CD8-positive, alpha-beta memory T cell (primary cell): ENCODE measurements at regions not wholly inside any gene's neighbourhood (a gene's known extent, or its start where the extent isn't known, plus 50 kb on each side); places are given as distances from the start of the nearest gene placed in this dataset.
"Not testable (repeated sequence)": the region's sequence is repeated elsewhere in the genome, so short reads cannot be mapped to it uniquely, and the experiment has no call there.

Source experiments
- CTCF ChIA-PET: fragments of 350-600 bp; sonication (Branson Sonifier 250); formaldehyde crosslinking; loops from one replicate; lab custom pipeline; 2021; ENCODE audit warnings: antibody characterized with exemption; lab: Charles Lee
- POLR2A ChIA-PET: fragments of 350-600 bp; sonication (Branson Sonifier 250); formaldehyde crosslinking; loops from one replicate; lab custom pipeline; 2021; ENCODE audit warnings: antibody characterized with exemption; lab: Charles Lee
- DNase-seq, 5 donors: peaks; one replicate each; pipeline versions ENCODE4 v3.0.0 to v3.0.0-alpha.2; 2020 to 2022; ENCODE audit warnings: mixed read lengths in 1 of 5
- H3K27ac ChIP-seq: one replicate; pipeline ENCODE4 v1.7.0; 2013; ENCODE audit warnings: low read depth, mild to moderate bottlenecking, low read length, moderate library complexity
- H3K27me3 ChIP-seq: 2 replicates; pipeline ENCODE4 v1.7.0; 2013; ENCODE audit warnings: low read length, mild to moderate bottlenecking; ENCODE audit not compliant: insufficient read depth, poor library complexity, severe bottlenecking
- H3K36me3 ChIP-seq: 2 replicates; pipeline ENCODE4 v1.7.0; 2013; ENCODE audit warnings: mild to moderate bottlenecking, low read length, moderate library complexity; ENCODE audit not compliant: insufficient read depth
- H3K4me1 ChIP-seq: 2 replicates; pipeline ENCODE4 v1.7.0; 2013; ENCODE audit warnings: mild to moderate bottlenecking, low read length, moderate library complexity; ENCODE audit not compliant: insufficient read depth
- H3K4me3 ChIP-seq: 2 replicates; pipeline ENCODE4 v1.7.0; 2013; ENCODE audit warnings: mild to moderate bottlenecking, low read length
- H3K9me3 ChIP-seq: 2 replicates; pipeline ENCODE4 v1.7.0; 2013; ENCODE audit warnings: mild to moderate bottlenecking, low read length
- H3K27ac Mint-ChIP-seq, 8 donors: one replicate each; pipeline ENCODE4 v1.8.0; 2020 to 2021; ENCODE audit warnings: mixed read lengths in 8 of 8, mild to moderate bottlenecking in 6 of 8, inconsistent platforms in 3 of 8, moderate library complexity in 3 of 8
- H3K27me3 Mint-ChIP-seq, 2 donors: one replicate each; pipeline ENCODE4 v1.8.0; 2020 to 2021; ENCODE audit warnings: mixed read lengths in 2 of 2, mild to moderate bottlenecking in 1 of 2, moderate library complexity in 1 of 2
- H3K36me3 Mint-ChIP-seq, 3 donors: one replicate each; pipeline ENCODE4 v1.8.0; 2020 to 2021; ENCODE audit warnings: mixed read lengths in 3 of 3, inconsistent platforms in 1 of 3, mild to moderate bottlenecking in 1 of 3
- H3K4me1 Mint-ChIP-seq, 3 donors: one replicate each; pipeline ENCODE4 v1.8.0; 2020 to 2021; ENCODE audit warnings: mixed read lengths in 3 of 3, inconsistent platforms in 1 of 3, mild to moderate bottlenecking in 1 of 3
- H3K4me3 Mint-ChIP-seq, 7 donors: one replicate each; pipeline ENCODE4 v1.8.0; 2020 to 2021; ENCODE audit warnings: mixed read lengths in 7 of 7, mild to moderate bottlenecking in 6 of 7, moderate library complexity in 4 of 7, inconsistent platforms in 2 of 7
- H3K9me3 Mint-ChIP-seq, 5 donors: one replicate each; pipeline ENCODE4 v1.8.0; 2020 to 2022; ENCODE audit warnings: mixed read lengths in 5 of 5, mild to moderate bottlenecking in 3 of 5, moderate library complexity in 2 of 5, inconsistent platforms in 1 of 5

DNA sequence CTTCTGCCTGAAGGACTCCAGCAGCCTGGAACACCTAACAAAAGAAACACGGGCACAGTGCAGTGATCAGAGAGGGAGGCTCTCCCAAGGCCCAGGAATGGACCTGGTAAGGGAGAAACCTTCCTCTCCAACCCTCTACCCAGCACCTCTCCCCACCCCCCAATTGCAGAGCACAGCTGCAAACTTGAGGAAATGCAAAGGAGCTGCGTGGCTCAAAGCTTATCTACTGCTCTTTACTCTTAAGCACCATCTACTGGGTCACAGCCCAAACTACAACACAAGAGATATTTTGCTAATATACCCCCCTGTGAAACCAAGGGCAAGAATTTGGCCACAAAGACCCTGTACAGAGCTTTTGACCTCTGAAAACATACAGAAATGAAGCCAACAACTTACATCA, 328.3 kb downstream of the OXSM start:
- H3K36me3 ChIP-seq = no peaks in the 10 kb centered on the region
- no peaks in the 10 kb centered on the region for H3K36me3 Mint-ChIP-seq
- no peak overlapping the region for H3K4me3 Mint-ChIP-seq
- H3K27ac Mint-ChIP-seq = no peak overlapping the region
- no peak overlapping the region for H3K4me3 ChIP-seq
- no peaks in the 10 kb centered on the region for H3K4me1 Mint-ChIP-seq
- ChIA-PET CTCF (no interaction called here), POLR2A (no interaction called here)
- no peaks in the 10 kb centered on the region for H3K9me3 ChIP-seq
- no peaks in the 10 kb centered on the region for H3K4me1 ChIP-seq
- peaks cover 3 to 7% (median 6%) of the 10 kb centered on the region in 5 donors for H3K9me3 Mint-ChIP-seq
- no peaks in the 10 kb centered on the region for H3K27me3 ChIP-seq
- no peak overlapping the region for H3K27ac ChIP-seq
- H3K27me3 Mint-ChIP-seq = no peaks in the 10 kb centered on the region
- no peak for DNase-seq

DNA sequence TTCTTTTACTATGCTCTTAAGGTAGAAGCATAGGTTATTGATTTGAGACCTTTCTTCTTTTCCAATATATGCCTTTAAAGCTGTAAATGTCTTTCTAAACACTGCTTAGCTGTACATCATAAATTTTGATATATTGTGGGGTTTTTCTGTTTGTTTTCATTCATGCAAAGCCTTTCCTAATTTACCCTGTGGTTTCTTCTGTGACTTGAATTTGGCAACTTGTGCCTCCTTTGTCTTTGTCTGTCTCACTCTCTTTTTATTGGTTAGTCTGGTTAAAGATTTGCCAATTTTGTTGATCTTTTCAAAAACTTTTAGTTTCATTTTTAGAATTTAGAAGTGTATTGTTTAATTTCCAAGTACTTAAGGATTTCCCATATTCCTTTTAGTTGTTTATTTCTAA, 343.1 kb downstream of the OXSM start:
- Histone ChIP-seq H3K27ac (no peak overlapping the region), H3K36me3 (no peaks in the 10 kb centered on the region), H3K4me1 (no peaks in the 10 kb centered on the region), H3K27me3 (no peaks in the 10 kb centered on the region), H3K9me3 (no peaks in the 10 kb centered on the region), H3K4me3 (no peak overlapping the region)
- CTCF ChIA-PET = no interaction called here
- H3K4me1 Mint-ChIP-seq = no peaks in the 10 kb centered on the region
- H3K27me3 Mint-ChIP-seq = no peaks in the 10 kb centered on the region
- H3K4me3 Mint-ChIP-seq = no peak overlapping the region
- peaks cover 0 to 1% (median 0%) of the 10 kb centered on the region in 3 donors for H3K36me3 Mint-ChIP-seq
- DNase-seq = no peak
- no peak overlapping the region for H3K27ac Mint-ChIP-seq
- H3K9me3 Mint-ChIP-seq = peaks cover 0 to 4% (median 2%) of the 10 kb centered on the region in 5 donors
- POLR2A ChIA-PET = no interaction called here

DNA sequence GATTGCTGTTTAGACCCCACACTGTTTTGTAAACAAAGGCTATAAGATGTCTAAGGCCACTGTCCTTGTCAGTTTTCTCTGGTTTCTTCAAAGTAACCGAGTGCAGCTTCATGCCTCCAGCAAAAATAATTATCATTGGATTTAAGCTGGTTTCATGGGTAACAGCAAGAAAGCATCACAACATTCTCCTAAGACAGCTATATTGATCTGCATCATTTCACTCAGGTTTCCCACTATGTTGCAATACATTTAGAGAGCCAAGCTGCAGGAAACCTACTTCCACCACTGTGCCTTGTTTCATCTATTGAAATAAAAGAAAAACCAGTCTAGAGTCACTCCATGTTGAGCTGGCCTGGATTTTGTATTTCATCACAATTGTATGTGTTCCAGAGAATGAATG, 351.4 kb downstream of the OXSM start:
- Mint-ChIP-seq H3K4me1 (no peaks in the 10 kb centered on the region), H3K27me3 (no peaks in the 10 kb centered on the region), H3K27ac (no peak overlapping the region), H3K4me3 (no peak overlapping the region), H3K9me3 (peaks cover 0 to 10% (median 8%) of the 10 kb centered on the region in 5 donors), H3K36me3 (peaks cover 0 to 1% (median 0%) of the 10 kb centered on the region in 3 donors)
- Histone ChIP-seq H3K27ac (no peak overlapping the region), H3K4me1 (no peaks in the 10 kb centered on the region), H3K4me3 (no peak overlapping the region), H3K27me3 (no peaks in the 10 kb centered on the region), H3K36me3 (no peaks in the 10 kb centered on the region), H3K9me3 (no peaks in the 10 kb centered on the region)
- no peak for DNase-seq
- POLR2A ChIA-PET = no interaction called here
- CTCF ChIA-PET = no interaction called here

DNA sequence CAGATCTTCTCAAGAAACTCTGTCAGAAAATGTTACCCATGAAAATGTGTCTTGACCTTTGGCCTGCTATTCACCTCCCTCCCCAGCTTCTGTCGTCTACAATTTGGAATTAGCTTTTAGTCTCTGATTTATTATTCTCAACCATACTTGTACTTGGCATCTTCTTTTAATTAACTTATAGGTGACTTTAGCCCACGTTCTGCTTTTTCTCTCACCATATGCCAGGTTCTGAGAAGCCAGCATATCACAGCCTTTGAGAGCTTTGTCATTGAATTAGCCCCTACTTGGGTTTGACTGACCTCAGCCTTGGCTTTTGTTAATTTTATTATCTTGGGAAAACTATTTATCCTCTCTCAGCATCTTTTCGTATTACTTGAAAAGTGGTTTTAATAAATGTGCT, 355.9 kb downstream of the OXSM start:
- DNase-seq = no peak
- H3K36me3 Mint-ChIP-seq = no peaks in the 10 kb centered on the region
- peaks cover 3 to 8% (median 6%) of the 10 kb centered on the region in 5 donors for H3K9me3 Mint-ChIP-seq
- Histone ChIP-seq H3K27ac (no peak overlapping the region), H3K4me3 (no peak overlapping the region), H3K9me3 (no peaks in the 10 kb centered on the region), H3K4me1 (no peaks in the 10 kb centered on the region), H3K36me3 (no peaks in the 10 kb centered on the region), H3K27me3 (no peaks in the 10 kb centered on the region)
- CTCF ChIA-PET = no interaction called here
- H3K4me1 Mint-ChIP-seq = no peaks in the 10 kb centered on the region
- no peak overlapping the region for H3K27ac Mint-ChIP-seq
- H3K4me3 Mint-ChIP-seq = no peak overlapping the region
- no peaks in the 10 kb centered on the region for H3K27me3 Mint-ChIP-seq
- POLR2A ChIA-PET = no interaction called here

DNA sequence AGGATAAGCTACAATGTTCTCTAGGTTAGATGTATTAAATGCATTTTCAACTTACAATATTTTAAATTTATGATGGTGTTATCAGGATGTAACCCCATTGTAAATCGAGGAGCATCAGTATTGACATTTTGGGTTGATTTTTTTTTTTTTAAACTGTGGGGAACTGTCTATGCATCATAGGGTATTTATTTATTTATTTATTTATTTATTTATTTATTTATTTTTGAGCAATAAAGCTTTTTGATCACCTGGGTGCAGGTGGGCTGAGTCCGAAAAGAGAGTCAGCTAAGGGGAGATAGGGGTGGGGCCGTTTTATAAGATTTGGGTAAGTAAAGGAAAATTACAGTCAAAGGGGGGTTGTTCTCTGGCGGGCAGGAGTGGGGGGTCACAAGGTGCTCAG, 367.5 kb downstream of the OXSM start:
- H3K27ac Mint-ChIP-seq, DNase-seq, H3K36me3 Mint-ChIP-seq, H3K4me1 Mint-ChIP-seq, H3K27me3 ChIP-seq, H3K27me3 Mint-ChIP-seq, H3K36me3 ChIP-seq, H3K4me1 ChIP-seq, POLR2A ChIA-PET, CTCF ChIA-PET, H3K9me3 Mint-ChIP-seq, H3K4me3 ChIP-seq, H3K27ac ChIP-seq, H3K9me3 ChIP-seq, H3K4me3 Mint-ChIP-seq: not testable (repeated sequence)

DNA sequence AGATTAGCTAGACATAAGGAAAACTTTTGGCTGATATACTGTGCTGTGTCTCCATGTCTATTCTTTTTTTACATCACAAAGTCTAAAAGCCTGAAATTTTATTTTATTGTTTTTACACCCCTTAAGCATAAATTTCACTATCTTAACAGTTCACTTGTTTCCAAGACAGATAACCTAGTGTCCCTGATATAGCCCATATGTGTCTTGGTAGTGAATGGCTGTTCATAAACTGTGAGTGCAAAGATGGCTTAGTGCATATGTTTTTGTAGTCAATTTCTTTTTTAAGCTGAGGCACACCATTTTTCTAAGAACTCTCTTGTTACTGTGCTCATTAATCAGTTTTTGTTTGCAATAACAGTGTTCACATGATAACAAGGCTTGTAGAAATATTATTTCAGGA, 381.1 kb downstream of the OXSM start:
- ChIA-PET CTCF (no interaction called here), POLR2A (no interaction called here)
- Mint-ChIP-seq H3K9me3 (peaks cover 2 to 10% (median 5%) of the 10 kb centered on the region in 5 donors), H3K27ac (no peak overlapping the region), H3K4me3 (no peak overlapping the region), H3K27me3 (no peaks in the 10 kb centered on the region), H3K4me1 (no peaks in the 10 kb centered on the region), H3K36me3 (no peaks in the 10 kb centered on the region)
- Histone ChIP-seq H3K9me3 (no peaks in the 10 kb centered on the region), H3K4me1 (no peaks in the 10 kb centered on the region), H3K27ac (no peak overlapping the region), H3K27me3 (no peaks in the 10 kb centered on the region), H3K36me3 (no peaks in the 10 kb centered on the region), H3K4me3 (no peak overlapping the region)
- no peak for DNase-seq

DNA sequence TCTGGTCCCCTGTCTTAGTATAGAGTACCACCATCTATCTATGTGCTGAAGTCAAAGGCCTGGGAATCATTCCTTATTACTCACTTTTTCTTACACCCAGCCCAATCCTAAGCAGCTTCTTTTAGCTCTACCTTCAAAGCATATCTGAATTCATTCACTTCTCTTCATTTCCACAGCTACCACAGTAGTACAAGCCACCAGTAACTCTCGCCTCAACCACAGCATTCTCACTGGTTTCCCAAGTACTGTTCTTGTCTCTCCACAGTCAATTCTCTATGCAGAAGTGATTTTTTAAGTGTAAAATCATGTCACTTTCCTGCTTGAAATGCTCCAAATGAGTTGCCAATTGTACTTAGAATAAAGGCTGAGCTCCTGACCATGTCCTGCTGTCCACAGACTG, 401.7 kb downstream of the OXSM start:
- Histone ChIP-seq H3K4me3 (no peak overlapping the region), H3K4me1 (no peaks in the 10 kb centered on the region), H3K27me3 (no peaks in the 10 kb centered on the region), H3K9me3 (no peaks in the 10 kb centered on the region), H3K36me3 (no peaks in the 10 kb centered on the region), H3K27ac (no peak overlapping the region)
- Mint-ChIP-seq H3K36me3 (no peaks in the 10 kb centered on the region), H3K27ac (no peak overlapping the region), H3K9me3 (peaks cover 3 to 14% (median 6%) of the 10 kb centered on the region in 5 donors), H3K4me3 (no peak overlapping the region), H3K27me3 (no peaks in the 10 kb centered on the region), H3K4me1 (no peaks in the 10 kb centered on the region)
- ChIA-PET CTCF (no interaction called here), POLR2A (no interaction called here)
- no peak for DNase-seq

DNA sequence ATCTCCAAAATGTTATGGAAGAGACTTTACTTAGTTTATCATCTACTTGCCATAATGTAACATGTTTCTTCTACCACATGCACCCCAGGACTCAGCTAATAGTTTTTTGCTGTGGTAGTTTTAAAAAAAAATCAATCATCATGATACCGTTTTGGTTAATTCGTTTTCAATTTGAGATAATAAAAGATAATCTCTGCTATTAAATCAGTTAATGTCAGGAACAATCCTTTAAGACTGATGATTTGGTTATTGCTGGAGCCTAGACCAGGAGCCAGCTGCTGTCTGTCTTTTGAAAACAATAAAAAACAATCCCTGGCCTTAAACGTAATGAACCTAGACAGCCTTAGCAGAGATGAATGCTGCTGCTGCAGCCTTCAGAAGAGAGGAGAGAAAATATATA, 403.7 kb downstream of the OXSM start:
- no peaks in the 10 kb centered on the region for H3K27me3 Mint-ChIP-seq
- POLR2A ChIA-PET = no interaction called here
- no peaks in the 10 kb centered on the region for H3K36me3 ChIP-seq

DNA sequence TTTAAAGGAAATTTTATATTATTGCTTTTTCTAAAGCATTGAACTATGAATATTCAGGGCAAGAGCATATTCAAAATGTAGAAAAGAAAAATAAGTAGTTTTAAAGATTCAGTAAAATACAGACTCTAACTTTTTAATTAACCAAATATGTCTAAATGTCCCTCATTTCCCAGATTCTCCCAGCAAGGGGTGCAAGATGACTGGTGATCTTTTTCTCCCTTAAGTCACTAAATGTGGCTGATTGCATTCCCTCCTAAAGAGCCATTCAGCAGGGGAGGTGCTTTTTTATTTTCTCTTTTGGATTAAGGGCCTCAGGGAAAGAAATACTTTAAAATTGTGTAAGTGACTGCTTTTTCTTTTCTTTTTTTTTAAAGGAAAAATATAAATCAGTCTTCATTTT, 406.9 kb downstream of the OXSM start:
- no peaks in the 10 kb centered on the region for H3K4me1 Mint-ChIP-seq
- ChIA-PET POLR2A (no interaction called here), CTCF (no interaction called here)

More for the DNA sequence above, 403.7 kb downstream of the OXSM start:
- H3K9me3 ChIP-seq = no peaks in the 10 kb centered on the region
- no peaks in the 10 kb centered on the region for H3K27me3 ChIP-seq
- CTCF ChIA-PET = no interaction called here
- peaks cover 3 to 14% (median 6%) of the 10 kb centered on the region in 5 donors for H3K9me3 Mint-ChIP-seq
- no peaks in the 10 kb centered on the region for H3K4me1 ChIP-seq
- H3K27ac Mint-ChIP-seq = no peak overlapping the region
- no peak for DNase-seq
- no peaks in the 10 kb centered on the region for H3K36me3 Mint-ChIP-seq
- no peak overlapping the region for H3K4me3 ChIP-seq
- no peak overlapping the region for H3K27ac ChIP-seq
- no peaks in the 10 kb centered on the region for H3K4me1 Mint-ChIP-seq
- H3K4me3 Mint-ChIP-seq = no peak overlapping the region

More for the DNA sequence above, 406.9 kb downstream of the OXSM start:
- no peaks in the 10 kb centered on the region for H3K36me3 ChIP-seq
- H3K27me3 Mint-ChIP-seq = no peaks in the 10 kb centered on the region
- no peaks in the 10 kb centered on the region for H3K4me1 ChIP-seq
- peaks cover 0 to 7% (median 0%) of the 10 kb centered on the region in 5 donors for H3K9me3 Mint-ChIP-seq
- no peak overlapping the region for H3K27ac Mint-ChIP-seq
- no peak overlapping the region for H3K4me3 ChIP-seq
- no peaks in the 10 kb centered on the region for H3K27me3 ChIP-seq
- no peaks in the 10 kb centered on the region for H3K9me3 ChIP-seq
- H3K36me3 Mint-ChIP-seq = no peaks in the 10 kb centered on the region
- no peak for DNase-seq
- H3K27ac ChIP-seq = no peak overlapping the region
- no peak overlapping the region for H3K4me3 Mint-ChIP-seq
